Keratinocyte (primary cell): ENCODE measurements at regions not wholly inside any gene's neighbourhood (a gene's known extent, or its start where the extent isn't known, plus 50 kb on each side); places are given as distances from the start of the nearest gene placed in this dataset.

ENCODE experiments used
- CTCF ChIP-seq, 3 experiments: IDR thresholded peaks in 1 of 3; conservative IDR thresholded peaks in 1 of 3; optimal IDR thresholded peaks in 1 of 3; 2 replicates in 2 of 3; 3 replicates in 1 of 3; pipeline versions ENCODE3 to v1.5.1; 2011; ENCODE audit warnings: low read length in 3 of 3, mild to moderate bottlenecking in 3 of 3, moderate library complexity in 2 of 3, control low read depth in 1 of 3, inconsistent platforms in 1 of 3; ENCODE audit not compliant: insufficient read depth in 2 of 3; ENCODE audit errors: extremely low read depth in 1 of 3
- EZH2 ChIP-seq: IDR thresholded peaks from one replicate; pipeline ENCODE4 v1.6.1; 2012; ENCODE audit warnings: inconsistent platforms, mild to moderate bottlenecking, low read length, moderate library complexity

GRCh38 chr1:43052322-43052721 is 93.7 kb upstream of the SLC2A1 start:
- TF ChIP-seq CTCF (optimal IDR thresholded peaks at IDR 0.05 in 1 of 3, IDR thresholded peaks at IDR 0.05 in 1 of 3, conservative IDR thresholded peaks at IDR 0.05 in 1 of 3; ENCODE audit: extremely low read depth in 1 of 3, insufficient read depth in 2 of 3, low read length in 3 of 3): no peak
- TF ChIP-seq EZH2: no peak
